Erythroblast (primary cell): ENCODE measurements at regions not wholly inside any gene's neighbourhood (a gene's known extent, or its start where the extent isn't known, plus 50 kb on each side); places are given as distances from the start of the nearest gene placed in this dataset.

Source experiments
- GATA1 ChIP-seq: IDR thresholded peaks from 2 replicates; pipeline ENCODE4 v1.6.1; 2011; ENCODE audit warnings: low read depth, mild to moderate bottlenecking, control low read depth, low read length, moderate library complexity
- POLR2A ChIP-seq: IDR thresholded peaks from 2 replicates; pipeline ENCODE4 v1.6.1; 2011; ENCODE audit warnings: mild to moderate bottlenecking, low read length

DNA sequence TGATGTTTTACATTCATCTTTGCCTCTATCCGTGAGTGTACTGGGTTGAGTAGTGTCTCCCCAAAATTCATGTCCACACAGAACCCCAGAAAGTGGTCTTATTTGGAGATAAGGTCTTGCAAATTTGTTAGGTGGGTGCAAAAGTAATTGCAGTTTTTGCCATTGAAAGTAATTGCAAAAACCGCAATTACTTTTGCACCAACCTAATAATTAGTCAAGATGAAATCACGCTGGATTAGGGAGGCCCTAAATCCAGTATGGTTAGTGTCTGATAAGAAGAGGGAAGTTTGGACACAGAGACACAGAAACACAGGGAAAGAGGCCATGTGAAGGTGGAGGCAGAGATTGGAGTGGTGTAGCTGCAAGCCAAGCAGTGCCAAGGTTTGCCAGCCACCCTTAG lies 57.8 kb upstream of the SPRED2 start:
- TF ChIP-seq POLR2A = no peak
- TF ChIP-seq GATA1 = no peak
